ENCODE measurements at regions not wholly inside any gene's neighbourhood (a gene's known extent, or its start where the extent isn't known, plus 50 kb on each side); places are given as distances from the start of the nearest gene placed in this dataset.

DNA sequence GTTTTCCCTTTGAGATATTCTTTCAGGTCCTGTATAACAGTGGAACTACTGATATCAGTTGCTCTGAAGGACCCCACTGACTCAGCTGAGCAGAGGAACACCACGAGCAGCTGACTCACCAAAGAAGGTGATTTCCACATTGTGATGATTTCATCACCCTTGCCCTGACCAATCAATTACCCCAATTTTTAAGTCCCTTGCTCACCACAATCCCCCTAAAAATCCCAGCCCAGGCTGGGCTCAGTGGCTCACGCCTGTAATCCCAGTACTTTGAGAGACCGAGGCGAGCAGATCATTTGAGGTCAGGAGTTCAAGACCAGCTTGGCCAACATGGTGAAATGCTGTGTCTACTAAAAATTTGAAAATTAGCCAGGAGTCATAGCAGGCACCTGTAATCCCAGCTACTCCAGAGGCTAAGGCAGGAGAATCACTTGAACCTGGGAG lies 125.3 kb upstream of the ABCA1 start:
- H3K4me2 ChIP-seq (ENCODE audit: low read length), result no peak overlapping the region
- H3K27ac ChIP-seq (ENCODE audit: low read depth, low read length, poor library complexity, severe bottlenecking), result no peak overlapping the region
- no peaks in the 10 kb centered on the region for H3K36me3 ChIP-seq (ENCODE audit: insufficient read depth, low read length)
- no peaks in the 10 kb centered on the region for H3K4me1 ChIP-seq (ENCODE audit: insufficient read depth, low read length, severe bottlenecking)
- H3K27me3 ChIP-seq (ENCODE audit: insufficient read depth, low read length), result peaks cover 6% of the 10 kb centered on the region
- no peaks in the 10 kb centered on the region for H3K9me2 ChIP-seq (ENCODE audit: low read depth, low read length)
- H3K4me3 ChIP-seq (ENCODE audit: low read depth, low read length, poor library complexity, severe bottlenecking), result no peak overlapping the region
- no peaks in the 10 kb centered on the region for H4K20me1 ChIP-seq (ENCODE audit: insufficient read depth, low read length)
- H3K9me3 ChIP-seq (ENCODE audit: low read length), result no peaks in the 10 kb centered on the region
- TF ChIP-seq, protein P1, sequence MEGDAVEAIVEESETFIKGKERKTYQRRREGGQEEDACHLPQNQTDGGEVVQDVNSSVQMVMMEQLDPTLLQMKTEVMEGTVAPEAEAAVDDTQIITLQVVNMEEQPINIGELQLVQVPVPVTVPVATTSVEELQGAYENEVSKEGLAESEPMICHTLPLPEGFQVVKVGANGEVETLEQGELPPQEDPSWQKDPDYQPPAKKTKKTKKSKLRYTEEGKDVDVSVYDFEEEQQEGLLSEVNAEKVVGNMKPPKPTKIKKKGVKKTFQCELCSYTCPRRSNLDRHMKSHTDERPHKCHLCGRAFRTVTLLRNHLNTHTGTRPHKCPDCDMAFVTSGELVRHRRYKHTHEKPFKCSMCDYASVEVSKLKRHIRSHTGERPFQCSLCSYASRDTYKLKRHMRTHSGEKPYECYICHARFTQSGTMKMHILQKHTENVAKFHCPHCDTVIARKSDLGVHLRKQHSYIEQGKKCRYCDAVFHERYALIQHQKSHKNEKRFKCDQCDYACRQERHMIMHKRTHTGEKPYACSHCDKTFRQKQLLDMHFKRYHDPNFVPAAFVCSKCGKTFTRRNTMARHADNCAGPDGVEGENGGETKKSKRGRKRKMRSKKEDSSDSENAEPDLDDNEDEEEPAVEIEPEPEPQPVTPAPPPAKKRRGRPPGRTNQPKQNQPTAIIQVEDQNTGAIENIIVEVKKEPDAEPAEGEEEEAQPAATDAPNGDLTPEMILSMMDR (IDR thresholded peaks at IDR 0.05; ENCODE audit: low read length), result no peak
- no peak for TF ChIP-seq EZH2 (IDR thresholded peaks at IDR 0.05; ENCODE audit: borderline replicate concordance, low read length)
- H3K79me2 ChIP-seq (ENCODE audit: insufficient read depth, low read length), result no peaks in the 10 kb centered on the region
- H3F3A ChIP-seq (ENCODE audit: insufficient read depth, low read length), result no peaks in the 10 kb centered on the region
- H3K9ac ChIP-seq (ENCODE audit: low read length), result no peak overlapping the region
- no peak overlapping the region for H2AFZ ChIP-seq (ENCODE audit: low read length)

DNA sequence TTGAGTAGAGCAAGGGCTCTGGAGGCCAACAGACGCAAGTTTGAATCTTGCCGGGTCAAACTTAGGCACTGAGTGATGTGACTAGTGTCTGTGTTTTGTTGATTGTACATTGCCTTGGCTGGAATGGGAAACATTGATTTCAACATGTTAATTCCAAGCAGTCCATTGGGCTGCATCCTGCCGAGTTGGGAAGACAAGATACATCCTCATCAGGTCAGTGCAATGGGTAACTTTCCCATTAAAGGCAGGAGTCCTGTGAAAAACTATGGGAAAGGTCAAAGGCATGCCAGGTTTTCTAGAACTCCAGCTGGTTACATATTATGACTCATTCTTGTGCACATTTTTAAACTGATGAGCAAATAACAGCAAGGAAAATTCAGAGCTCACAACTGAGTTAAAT lies 126.5 kb upstream of the ABCA1 start:
- H3K4me3 ChIP-seq (ENCODE audit: low read depth, low read length, poor library complexity, severe bottlenecking), result no peak overlapping the region
- H3K4me2 ChIP-seq (ENCODE audit: low read length), result no peak overlapping the region
- no peaks in the 10 kb centered on the region for H3F3A ChIP-seq (ENCODE audit: insufficient read depth, low read length)
- H3K27ac ChIP-seq (ENCODE audit: low read depth, low read length, poor library complexity, severe bottlenecking), result no peak overlapping the region
- H3K9me2 ChIP-seq (ENCODE audit: low read depth, low read length), result no peaks in the 10 kb centered on the region
- H4K20me1 ChIP-seq (ENCODE audit: insufficient read depth, low read length), result no peaks in the 10 kb centered on the region
- no peaks in the 10 kb centered on the region for H3K79me2 ChIP-seq (ENCODE audit: insufficient read depth, low read length)
- H3K9ac ChIP-seq (ENCODE audit: low read length), result no peak overlapping the region
- H3K27me3 ChIP-seq (ENCODE audit: insufficient read depth, low read length), result peaks cover 6% of the 10 kb centered on the region
- H3K36me3 ChIP-seq (ENCODE audit: insufficient read depth, low read length), result no peaks in the 10 kb centered on the region
- TF ChIP-seq, protein P1 (IDR thresholded peaks at IDR 0.05; ENCODE audit: low read length), result no peak
- TF ChIP-seq EZH2 (IDR thresholded peaks at IDR 0.05; ENCODE audit: borderline replicate concordance, low read length), result no peak
- H2AFZ ChIP-seq (ENCODE audit: low read length), result no peak overlapping the region
- H3K9me3 ChIP-seq (ENCODE audit: low read length), result no peaks in the 10 kb centered on the region
- no peaks in the 10 kb centered on the region for H3K4me1 ChIP-seq (ENCODE audit: insufficient read depth, low read length, severe bottlenecking)

DNA sequence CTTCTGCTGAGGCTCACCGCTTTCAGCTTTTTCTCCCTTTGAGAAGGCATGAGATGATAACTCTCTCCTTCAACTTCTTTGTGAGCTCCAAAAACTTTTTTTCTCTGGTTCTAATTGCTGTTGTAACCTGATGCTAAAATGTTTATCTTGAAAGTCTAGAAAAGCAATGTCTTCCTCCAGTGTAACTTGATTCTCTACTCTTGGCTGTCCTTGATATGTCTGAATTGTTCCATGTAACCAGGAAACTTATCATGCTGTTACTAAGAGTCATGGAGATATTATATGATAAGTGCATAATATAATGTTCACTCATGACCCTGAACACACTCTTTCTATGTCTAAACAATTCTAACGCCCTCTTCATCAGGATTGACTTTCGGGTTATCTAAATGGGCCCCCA lies 128.0 kb upstream of the ABCA1 start:
- Histone ChIP-seq H3K27ac (ENCODE audit: low read depth, low read length, poor library complexity, severe bottlenecking) (no peak overlapping the region), H4K20me1 (ENCODE audit: insufficient read depth, low read length) (no peaks in the 10 kb centered on the region), H3K4me2 (ENCODE audit: low read length) (no peak overlapping the region), H3K9me2 (ENCODE audit: low read depth, low read length) (no peaks in the 10 kb centered on the region), H3K79me2 (ENCODE audit: insufficient read depth, low read length) (no peaks in the 10 kb centered on the region), H3K4me3 (ENCODE audit: low read depth, low read length, poor library complexity, severe bottlenecking) (no peak overlapping the region), H3K9me3 (ENCODE audit: low read length) (no peaks in the 10 kb centered on the region), H2AFZ (ENCODE audit: low read length) (no peak overlapping the region), H3K36me3 (ENCODE audit: insufficient read depth, low read length) (no peaks in the 10 kb centered on the region), H3F3A (ENCODE audit: insufficient read depth, low read length) (no peaks in the 10 kb centered on the region), H3K27me3 (ENCODE audit: insufficient read depth, low read length) (peaks cover 2% of the 10 kb centered on the region), H3K9ac (ENCODE audit: low read length) (no peak overlapping the region), H3K4me1 (ENCODE audit: insufficient read depth, low read length, severe bottlenecking) (no peaks in the 10 kb centered on the region)
- no peak for TF ChIP-seq EZH2 (IDR thresholded peaks at IDR 0.05; ENCODE audit: borderline replicate concordance, low read length)
- TF ChIP-seq, protein P1 (IDR thresholded peaks at IDR 0.05; ENCODE audit: low read length), result 0 out of 2 replicates have a peak, but pooled peaks have one; percentile 6
